ENCODE measurements at regions not wholly inside any gene's neighbourhood (a gene's known extent, or its start where the extent isn't known, plus 50 kb on each side); places are given as distances from the start of the nearest gene placed in this dataset.

- Mint-ChIP-seq H3K27me3 (no peaks in the 10 kb centered on the region), H3K9me3 (peaks cover 0 to 11% (median 5%) of the 10 kb centered on the region in 7 donors), H3K4me3 (no peak overlapping the region), H3K4me1 (no peaks in the 10 kb centered on the region), H3K36me3 (no peaks in the 10 kb centered on the region), H3K27ac (no peak overlapping the region)
- no peaks in the 10 kb centered on the region for H3K9me3 ChIP-seq (ENCODE audit: control insufficient read depth in 2 of 2, low read length in 2 of 2)
- no peaks in the 10 kb centered on the region for H3K4me1 ChIP-seq (ENCODE audit: control insufficient read depth, insufficient read depth, low read length, poor library complexity, severe bottlenecking)
- no peak overlapping the region for H3K4me3 ChIP-seq (ENCODE audit: low read depth, low read length)
- no peak for DNase-seq
- ATAC-seq (ENCODE audit: low read depth in 2 of 2): no peak
- no peak overlapping the region for H3K27ac ChIP-seq (ENCODE audit: insufficient read depth, low read length, poor library complexity, severe bottlenecking)
- H3K36me3 ChIP-seq (ENCODE audit: control insufficient read depth, insufficient read depth, low read length): no peaks in the 10 kb centered on the region
- H3K27me3 ChIP-seq (ENCODE audit: control insufficient read depth, insufficient read depth, low read length): no peaks in the 10 kb centered on the region
These were observed 549.5 kb upstream of the ARGLU1 start for GRCh38 chr13:107117327-107118012.

GRCh38 chr13:107113387-107113786, 545.5 kb upstream of the ARGLU1 start:
- ATAC-seq (ENCODE audit: low read depth in 2 of 2): no peak
- peaks cover 5 to 33% (median 7%) of the 10 kb centered on the region in 7 donors for H3K9me3 Mint-ChIP-seq
- no peaks in the 10 kb centered on the region for H3K9me3 ChIP-seq (ENCODE audit: control insufficient read depth in 2 of 2, low read length in 2 of 2)

GRCh38 chr13:107111248-107111647, 543.3 kb upstream of the ARGLU1 start:
- peaks cover 3 to 39% (median 7%) of the 10 kb centered on the region in 7 donors for H3K9me3 Mint-ChIP-seq
- H3K4me3 Mint-ChIP-seq: no peak overlapping the region
- no peaks in the 10 kb centered on the region for H3K27me3 Mint-ChIP-seq
- no peaks in the 10 kb centered on the region for H3K4me1 Mint-ChIP-seq
- H3K36me3 ChIP-seq (ENCODE audit: control insufficient read depth, insufficient read depth, low read length): no peaks in the 10 kb centered on the region
- no peak overlapping the region for H3K27ac Mint-ChIP-seq
- H3K36me3 Mint-ChIP-seq: no peaks in the 10 kb centered on the region
- no peaks in the 10 kb centered on the region for H3K9me3 ChIP-seq (ENCODE audit: control insufficient read depth in 2 of 2, low read length in 2 of 2)
- no peak overlapping the region for H3K27ac ChIP-seq (ENCODE audit: insufficient read depth, low read length, poor library complexity, severe bottlenecking)
- no peak for DNase-seq
- H3K27me3 ChIP-seq (ENCODE audit: control insufficient read depth, insufficient read depth, low read length): no peaks in the 10 kb centered on the region
- ATAC-seq (ENCODE audit: low read depth in 2 of 2): no peak
- no peak overlapping the region for H3K4me3 ChIP-seq (ENCODE audit: low read depth, low read length)
- no peaks in the 10 kb centered on the region for H3K4me1 ChIP-seq (ENCODE audit: control insufficient read depth, insufficient read depth, low read length, poor library complexity, severe bottlenecking)

More at GRCh38 chr13:107113387-107113786, 545.5 kb upstream of the ARGLU1 start:
- H3K27ac Mint-ChIP-seq: no peak overlapping the region
- no peak overlapping the region for H3K4me3 Mint-ChIP-seq
- Histone ChIP-seq H3K4me3 (ENCODE audit: low read depth, low read length) (no peak overlapping the region), H3K27ac (ENCODE audit: insufficient read depth, low read length, poor library complexity, severe bottlenecking) (no peak overlapping the region), H3K4me1 (ENCODE audit: control insufficient read depth, insufficient read depth, low read length, poor library complexity, severe bottlenecking) (no peaks in the 10 kb centered on the region), H3K36me3 (ENCODE audit: control insufficient read depth, insufficient read depth, low read length) (no peaks in the 10 kb centered on the region), H3K27me3 (ENCODE audit: control insufficient read depth, insufficient read depth, low read length) (no peaks in the 10 kb centered on the region)
- DNase-seq: no peak
- no peaks in the 10 kb centered on the region for H3K27me3 Mint-ChIP-seq
- H3K36me3 Mint-ChIP-seq: no peaks in the 10 kb centered on the region
- H3K4me1 Mint-ChIP-seq: no peaks in the 10 kb centered on the region

- H3K27ac Mint-ChIP-seq: no peak overlapping the region
- DNase-seq (no peak), ATAC-seq (ENCODE audit: low read depth in 2 of 2) (no peak)
- H3K9me3 ChIP-seq (ENCODE audit: control insufficient read depth in 2 of 2, low read length in 2 of 2): no peaks in the 10 kb centered on the region
- H3K4me3 ChIP-seq (ENCODE audit: low read depth, low read length): no peak overlapping the region
- H3K36me3 ChIP-seq (ENCODE audit: control insufficient read depth, insufficient read depth, low read length): no peaks in the 10 kb centered on the region
- no peaks in the 10 kb centered on the region for H3K4me1 ChIP-seq (ENCODE audit: control insufficient read depth, insufficient read depth, low read length, poor library complexity, severe bottlenecking)
- H3K4me1 Mint-ChIP-seq: no peaks in the 10 kb centered on the region
- no peak overlapping the region for H3K27ac ChIP-seq (ENCODE audit: insufficient read depth, low read length, poor library complexity, severe bottlenecking)
- no peak overlapping the region for H3K4me3 Mint-ChIP-seq
- no peaks in the 10 kb centered on the region for H3K27me3 ChIP-seq (ENCODE audit: control insufficient read depth, insufficient read depth, low read length)
- peaks cover 0 to 26% (median 5%) of the 10 kb centered on the region in 7 donors for H3K9me3 Mint-ChIP-seq
- H3K27me3 Mint-ChIP-seq: peaks cover 4% of the 10 kb centered on the region
- H3K36me3 Mint-ChIP-seq: no peaks in the 10 kb centered on the region
These were observed 536.7 kb upstream of the ARGLU1 start for GRCh38 chr13:107104631-107105030.

- no peaks in the 10 kb centered on the region for H3K4me1 Mint-ChIP-seq
- Histone ChIP-seq H3K27ac (ENCODE audit: insufficient read depth, low read length, poor library complexity, severe bottlenecking) (no peak overlapping the region), H3K9me3 (ENCODE audit: control insufficient read depth in 2 of 2, low read length in 2 of 2) (no peaks in the 10 kb centered on the region), H3K4me3 (ENCODE audit: low read depth, low read length) (no peak overlapping the region), H3K27me3 (ENCODE audit: control insufficient read depth, insufficient read depth, low read length) (no peaks in the 10 kb centered on the region), H3K36me3 (ENCODE audit: control insufficient read depth, insufficient read depth, low read length) (no peaks in the 10 kb centered on the region), H3K4me1 (ENCODE audit: control insufficient read depth, insufficient read depth, low read length, poor library complexity, severe bottlenecking) (no peaks in the 10 kb centered on the region)
- H3K4me3 Mint-ChIP-seq: no peak overlapping the region
- ATAC-seq (ENCODE audit: low read depth in 2 of 2): no peak
- H3K27ac Mint-ChIP-seq: no peak overlapping the region
- peaks cover 4% of the 10 kb centered on the region for H3K27me3 Mint-ChIP-seq
- peaks cover 0 to 11% (median 0%) of the 10 kb centered on the region in 7 donors for H3K9me3 Mint-ChIP-seq
- no peak for DNase-seq
- H3K36me3 Mint-ChIP-seq: no peaks in the 10 kb centered on the region
These were observed 534.7 kb upstream of the ARGLU1 start for GRCh38 chr13:107102676-107103075.

GRCh38 chr13:107099661-107100060, 531.7 kb upstream of the ARGLU1 start:
- Histone ChIP-seq H3K4me1 (ENCODE audit: control insufficient read depth, insufficient read depth, low read length, poor library complexity, severe bottlenecking) (no peaks in the 10 kb centered on the region), H3K9me3 (ENCODE audit: control insufficient read depth in 2 of 2, low read length in 2 of 2) (no peaks in the 10 kb centered on the region), H3K36me3 (ENCODE audit: control insufficient read depth, insufficient read depth, low read length) (no peaks in the 10 kb centered on the region), H3K27me3 (ENCODE audit: control insufficient read depth, insufficient read depth, low read length) (no peaks in the 10 kb centered on the region), H3K27ac (ENCODE audit: insufficient read depth, low read length, poor library complexity, severe bottlenecking) (no peak overlapping the region), H3K4me3 (ENCODE audit: low read depth, low read length) (no peak overlapping the region)
- peaks cover 4% of the 10 kb centered on the region for H3K27me3 Mint-ChIP-seq
- H3K9me3 Mint-ChIP-seq: peaks cover 0 to 7% (median 0%) of the 10 kb centered on the region in 7 donors
- no peak for DNase-seq
- ATAC-seq (ENCODE audit: low read depth in 2 of 2): no peak
- H3K4me3 Mint-ChIP-seq: no peak overlapping the region
- H3K36me3 Mint-ChIP-seq: no peaks in the 10 kb centered on the region
- H3K27ac Mint-ChIP-seq: no peak overlapping the region
- H3K4me1 Mint-ChIP-seq: no peaks in the 10 kb centered on the region

- Mint-ChIP-seq H3K27me3 (peaks cover 4% of the 10 kb centered on the region), H3K9me3 (peaks cover 0 to 7% (median 0%) of the 10 kb centered on the region in 7 donors), H3K4me1 (no peaks in the 10 kb centered on the region), H3K4me3 (no peak overlapping the region), H3K36me3 (no peaks in the 10 kb centered on the region), H3K27ac (no peak overlapping the region)
- H3K9me3 ChIP-seq (ENCODE audit: control insufficient read depth in 2 of 2, low read length in 2 of 2): no peaks in the 10 kb centered on the region
- H3K27me3 ChIP-seq (ENCODE audit: control insufficient read depth, insufficient read depth, low read length): no peaks in the 10 kb centered on the region
- no peak overlapping the region for H3K27ac ChIP-seq (ENCODE audit: insufficient read depth, low read length, poor library complexity, severe bottlenecking)
- ATAC-seq (ENCODE audit: low read depth in 2 of 2) (no peak), DNase-seq (no peak)
- no peaks in the 10 kb centered on the region for H3K36me3 ChIP-seq (ENCODE audit: control insufficient read depth, insufficient read depth, low read length)
- H3K4me1 ChIP-seq (ENCODE audit: control insufficient read depth, insufficient read depth, low read length, poor library complexity, severe bottlenecking): no peaks in the 10 kb centered on the region
- no peak overlapping the region for H3K4me3 ChIP-seq (ENCODE audit: low read depth, low read length)
These were observed 530.0 kb upstream of the ARGLU1 start for GRCh38 chr13:107097916-107098315.

GRCh38 chr13:107095876-107096275, 527.9 kb upstream of the ARGLU1 start:
- no peak overlapping the region for H3K27ac ChIP-seq (ENCODE audit: insufficient read depth, low read length, poor library complexity, severe bottlenecking)
- no peaks in the 10 kb centered on the region for H3K4me1 ChIP-seq (ENCODE audit: control insufficient read depth, insufficient read depth, low read length, poor library complexity, severe bottlenecking)
- no peak for ATAC-seq (ENCODE audit: low read depth in 2 of 2)
- Mint-ChIP-seq H3K36me3 (no peaks in the 10 kb centered on the region), H3K4me3 (no peak overlapping the region), H3K4me1 (no peaks in the 10 kb centered on the region), H3K27me3 (no peaks in the 10 kb centered on the region), H3K27ac (no peak overlapping the region), H3K9me3 (peaks cover 0 to 8% (median 0%) of the 10 kb centered on the region in 7 donors)
- H3K4me3 ChIP-seq (ENCODE audit: low read depth, low read length): no peak overlapping the region
- no peaks in the 10 kb centered on the region for H3K9me3 ChIP-seq (ENCODE audit: control insufficient read depth in 2 of 2, low read length in 2 of 2)
- DNase-seq: no peak
- no peaks in the 10 kb centered on the region for H3K27me3 ChIP-seq (ENCODE audit: control insufficient read depth, insufficient read depth, low read length)
- no peaks in the 10 kb centered on the region for H3K36me3 ChIP-seq (ENCODE audit: control insufficient read depth, insufficient read depth, low read length)

Measured in CD4-positive, CD25-positive, alpha-beta regulatory T cell (primary cell).